GM18870 (cell line): ENCODE measurements at regions not wholly inside any gene's neighbourhood (a gene's known extent, or its start where the extent isn't known, plus 50 kb on each side); places are given as distances from the start of the nearest gene placed in this dataset.
"Not testable (repeated sequence)": the region's sequence is repeated elsewhere in the genome, so short reads cannot be mapped to it uniquely, and the experiment has no call there.

Source experiments
- ATAC-seq: cut with Tn5 transposase; IDR thresholded peaks from one replicate; pipeline ENCODE4 v1.9.1; 2021; ENCODE audit warnings: moderate library complexity; ENCODE audit not compliant: unreplicated experiment

DNA sequence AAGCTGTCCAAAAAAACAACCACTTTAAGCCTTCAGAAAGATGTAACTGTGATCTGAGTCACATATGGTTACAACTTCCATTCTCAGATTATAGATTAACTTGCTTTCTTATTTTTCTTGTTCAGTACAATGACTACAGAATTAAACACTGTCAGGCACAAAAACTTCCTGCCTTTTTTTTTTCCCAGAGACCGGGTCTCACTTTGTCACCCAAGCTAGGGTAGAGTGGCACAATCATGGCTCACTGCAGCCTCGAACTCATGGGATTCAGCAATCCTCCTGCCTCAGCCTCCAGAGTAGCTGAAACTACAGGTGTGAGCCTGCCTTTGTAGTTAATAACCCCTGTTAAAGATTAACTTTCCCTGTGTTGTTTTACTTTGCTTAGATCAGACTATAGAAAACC is 163.2 kb downstream of the AVL9 start:
- peak; percentile 61 for ATAC-seq

DNA sequence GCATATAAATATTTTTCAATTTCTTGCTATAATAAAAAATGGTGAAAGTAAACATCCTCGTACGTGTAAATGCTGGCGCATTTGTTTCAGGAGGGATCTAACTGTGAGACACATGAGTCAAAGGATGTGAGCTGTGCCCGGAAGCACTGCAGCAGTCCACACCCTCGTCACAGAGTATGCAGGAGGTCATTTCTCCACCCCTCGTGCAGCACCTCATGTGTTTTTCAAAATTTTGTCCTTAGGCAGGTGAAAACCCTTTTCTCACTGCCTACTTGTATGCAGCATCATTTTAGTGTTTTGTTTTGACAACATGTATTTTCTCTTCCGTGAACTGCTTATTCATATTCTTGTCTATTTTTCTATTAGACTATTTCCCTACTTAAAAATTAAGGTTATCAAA is 162.7 kb downstream of the AVL9 start:
- peak; percentile 35 for ATAC-seq

DNA sequence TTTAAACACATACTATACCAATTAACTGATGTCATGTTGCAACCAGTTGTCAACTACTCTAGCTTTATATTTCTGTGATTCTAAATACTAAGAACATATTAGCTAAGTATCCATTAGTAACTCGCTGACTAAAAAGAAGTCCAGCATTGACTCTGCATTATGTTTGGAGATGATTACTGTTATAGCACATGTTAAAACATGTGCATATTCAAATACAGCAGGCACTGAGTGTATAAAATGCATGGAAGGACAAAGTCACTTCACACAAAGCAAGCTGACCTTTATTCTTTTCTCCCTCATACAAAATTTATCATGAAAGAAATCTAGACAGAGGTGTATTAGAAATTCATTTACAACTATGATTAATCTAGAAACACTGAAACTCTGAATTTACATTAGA is 159.3 kb downstream of the AVL9 start:
- not testable (repeated sequence) for ATAC-seq

DNA sequence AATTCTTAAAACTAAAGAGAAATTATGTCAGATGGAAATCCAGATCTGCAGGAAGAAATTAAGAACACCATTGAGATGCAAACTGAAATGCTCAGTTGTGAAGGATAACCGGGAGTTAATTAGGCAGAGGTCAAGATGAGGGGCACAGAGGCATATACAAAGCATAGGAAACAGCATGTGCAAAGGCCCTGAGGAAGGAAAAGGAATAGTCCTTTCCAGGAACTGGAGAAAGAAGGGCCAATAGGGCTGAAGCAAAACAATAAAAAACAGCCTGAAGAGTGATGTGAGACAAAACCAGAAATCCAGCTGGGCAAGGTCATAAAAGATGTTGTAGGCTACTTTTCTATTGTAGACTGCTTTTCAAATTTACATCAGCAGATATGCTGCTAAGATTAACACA is 155.1 kb downstream of the AVL9 start:
- not testable (repeated sequence) for ATAC-seq

DNA sequence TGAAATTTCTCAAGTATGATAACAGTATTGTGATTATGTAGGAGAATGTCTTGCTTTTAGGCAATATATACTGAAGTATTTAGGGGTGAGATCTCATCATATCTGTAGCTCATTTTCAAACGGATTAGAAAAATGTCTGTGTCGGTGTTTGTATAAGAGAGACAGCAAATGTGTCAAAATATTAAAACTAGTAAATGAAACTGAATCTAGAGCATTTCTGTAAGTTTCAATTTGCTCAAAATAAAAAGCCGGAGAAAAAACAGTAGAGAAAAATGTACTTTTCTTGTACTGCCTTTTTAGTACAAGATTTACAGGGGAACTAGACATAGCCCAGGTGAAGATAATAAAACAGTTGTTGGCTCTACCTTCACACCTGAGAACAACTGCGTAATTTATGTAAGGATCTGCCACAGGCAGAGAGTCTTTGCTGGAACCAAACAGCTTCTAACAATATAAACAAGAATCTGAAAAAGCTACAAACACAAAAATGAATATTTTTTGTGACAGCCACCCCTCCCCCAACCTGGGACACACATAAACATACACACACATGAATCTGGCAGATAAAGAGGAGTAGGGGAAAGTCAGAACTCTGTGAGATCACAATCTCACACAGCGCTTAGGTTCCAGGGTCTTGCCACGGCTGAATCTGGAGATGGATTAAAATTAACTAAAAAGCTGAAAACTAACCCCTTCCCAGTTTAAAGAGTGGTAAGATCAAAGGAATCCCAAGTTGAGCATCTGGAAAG is 153.3 kb downstream of the AVL9 start:
- ATAC-seq = no peak

DNA sequence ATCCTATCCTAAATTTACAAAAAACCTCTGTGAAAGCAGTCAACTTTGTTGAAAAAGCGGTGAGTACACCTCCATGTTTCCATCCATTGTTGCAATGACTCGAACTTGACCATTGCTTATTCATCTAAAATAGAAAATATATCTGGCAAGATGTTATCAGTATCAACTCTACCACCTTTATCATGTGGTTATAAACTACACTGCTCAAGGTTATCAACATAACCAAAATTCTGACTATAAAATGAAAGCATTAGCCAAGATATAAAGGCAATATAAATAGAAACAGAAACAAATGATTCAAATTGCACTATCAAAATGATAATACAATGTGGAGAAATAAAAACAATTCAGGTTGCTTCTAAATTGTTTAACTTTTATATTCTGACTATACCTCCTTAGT is 150.0 kb downstream of the AVL9 start:
- not testable (repeated sequence) for ATAC-seq

DNA sequence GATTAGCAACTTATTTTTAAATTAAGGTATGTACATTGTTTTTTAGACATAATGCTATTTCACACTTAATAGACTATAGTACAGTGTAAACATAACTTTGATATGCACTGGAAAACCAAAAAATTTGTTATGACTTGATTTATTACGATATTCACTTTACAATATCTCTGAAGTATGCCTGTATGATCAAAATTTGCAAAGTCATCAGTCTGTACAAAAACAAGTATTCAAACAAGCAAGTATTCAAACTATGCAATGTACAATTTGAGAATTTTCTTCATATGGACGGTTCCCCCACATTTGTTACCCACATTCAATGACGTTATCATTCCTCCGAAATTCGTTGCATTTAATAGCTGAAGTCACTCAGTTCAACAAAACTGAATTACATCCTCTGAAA is 147.9 kb downstream of the AVL9 start:
- ATAC-seq = no peak

DNA sequence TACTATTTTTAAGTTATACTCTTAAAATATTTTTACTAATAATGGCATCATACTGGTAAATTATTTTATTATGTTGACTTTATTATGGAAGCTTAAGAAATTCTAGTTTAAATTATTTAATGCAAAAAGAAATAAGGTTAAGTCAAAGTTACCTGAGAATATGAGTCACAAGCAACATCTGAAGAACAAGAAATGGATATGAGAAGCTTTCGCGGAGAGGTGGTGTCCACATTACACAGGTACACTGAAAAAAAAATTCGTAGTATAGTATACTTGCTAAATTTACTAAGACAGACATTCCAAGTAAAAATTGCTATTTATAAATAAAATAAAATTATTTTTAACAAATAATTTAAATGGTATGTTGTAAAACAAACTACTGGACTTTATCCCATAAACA is 143.8 kb downstream of the AVL9 start:
- no peak for ATAC-seq

DNA sequence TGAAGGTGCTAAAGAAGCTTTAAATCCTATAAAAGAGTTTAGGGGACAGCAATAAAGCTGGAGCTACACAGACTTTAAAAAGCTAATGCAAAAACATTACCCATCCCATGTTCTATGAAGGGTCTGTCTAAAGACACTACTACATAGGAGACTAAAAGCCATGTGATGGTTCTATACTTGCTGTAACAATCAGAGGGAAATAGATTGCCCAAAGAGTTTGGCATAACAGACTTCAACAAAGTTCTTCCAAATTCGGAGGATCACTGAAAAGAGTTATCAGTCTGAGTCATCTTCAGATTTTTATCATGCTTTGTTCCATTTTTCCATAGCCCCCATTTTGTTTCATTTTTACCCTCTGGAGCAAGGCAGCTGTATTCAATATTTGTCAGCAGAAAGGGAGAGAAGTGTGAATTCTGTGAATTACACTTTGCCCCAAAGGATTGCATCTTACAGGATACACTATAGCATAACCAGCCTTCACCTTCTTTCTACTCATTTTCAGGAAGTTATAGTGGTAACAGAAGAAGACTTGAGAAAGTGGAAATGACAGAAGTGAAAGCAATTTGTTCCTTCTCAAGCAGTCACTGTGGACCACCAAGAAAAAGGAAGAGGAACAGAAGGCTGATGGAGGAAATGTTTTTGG is 143.3 kb downstream of the AVL9 start:
- ATAC-seq = peak; percentile 93
